HepG2 (cell line): ENCODE measurements at regions not wholly inside any gene's neighbourhood (a gene's known extent, or its start where the extent isn't known, plus 50 kb on each side); places are given as distances from the start of the nearest gene placed in this dataset.

Experiments
- ATAC-seq: fragments of 200-7000 bp; cut with Tn5 transposase; 3 replicates; pipeline ENCODE4 v1.9.1; 2020; ENCODE audit warnings: mild to moderate bottlenecking, moderate library complexity
- BruUV-seq: library from RNA; stranded (reverse); fragments of 400-500 nt; replicated peaks from 2 replicates; lab custom pipeline; 2021; lab: Mats Ljungman, UMichigan
- CTCF ChIA-PET: fragments of 300-600 bp; formaldehyde crosslinking; extraction: SDS; loops from one replicate; lab custom pipeline; 2021; ENCODE audit warnings: low total read pairs, inconsistent platforms, low intra/inter-chr PET ratio; lab: Yijun Ruan, JAX
- POLR2A ChIA-PET: fragments of 350-600 bp; sonication (Branson Sonifier 250); formaldehyde crosslinking; loops from one replicate; lab custom pipeline; 2020; ENCODE audit warnings: antibody characterized with exemption, inconsistent platforms; lab: Yijun Ruan, JAX
- DNase-seq: peaks from one replicate; pipeline ENCODE4 v3.0.0-alpha.2; 2015; ENCODE audit warnings: low spot score
- FAIRE-seq: peaks from 3 replicates; lab custom pipeline; 2011; peaks lifted over from hg19 to GRCh38; lab: Jason Lieb, UNC
- H2AFZ ChIP-seq: one replicate; pipeline ENCODE4 v1.6.1; 2011; ENCODE audit warnings: low read length, inconsistent platforms
- H3K27ac ChIP-seq: fragments of 300-600 bp; 3 replicates; pipeline ENCODE4 v1.8.0; 2011; ENCODE audit warnings: mixed run types, mild to moderate bottlenecking, mixed read lengths, low read length, inconsistent platforms; ENCODE audit not compliant: insufficient read depth; ENCODE audit errors: extremely low read length
- H3K27me3 ChIP-seq, 2 experiments: fragments of 200-600 bp in 1 of 2; 2 replicates in 1 of 2; 3 replicates in 1 of 2; pipeline versions ENCODE4 v1.6.0 to v1.8.0; 2011; ENCODE audit warnings: low read length in 2 of 2, mild to moderate bottlenecking in 2 of 2, moderate library complexity in 2 of 2, inconsistent platforms in 1 of 2; ENCODE audit not compliant: insufficient read depth in 2 of 2, control insufficient read depth in 1 of 2
- H3K36me3 ChIP-seq, 2 experiments: fragments of 200-600 bp in 1 of 2; replicated peaks in 1 of 2; 2 replicates in 1 of 2; 3 replicates in 1 of 2; pipeline versions ENCODE4 v1.5.1 to v1.8.0; 2011; ENCODE audit warnings: low read length in 2 of 2, inconsistent platforms in 1 of 2; ENCODE audit not compliant: insufficient read depth in 2 of 2, control insufficient read depth in 1 of 2
- H3K4me1 ChIP-seq: 2 replicates; pipeline ENCODE4 v1.5.1; 2012; ENCODE audit warnings: low read length, inconsistent platforms; ENCODE audit not compliant: insufficient read depth
- H3K4me2 ChIP-seq: 2 replicates; pipeline ENCODE4 v1.6.0; 2011; ENCODE audit warnings: low read depth, low read length, inconsistent platforms
- H3K4me3 ChIP-seq, 3 experiments: fragments of 200-600 bp in 1 of 3; sonication (generic), shearing (Covaris generic) in 1 of 3; replicated peaks in 1 of 3; 2 replicates each; pipeline ENCODE4 v1.5.1; 2011 to 2016; ENCODE audit warnings: low read length in 3 of 3, inconsistent platforms in 2 of 3, low read depth in 2 of 3, mild to moderate bottlenecking in 2 of 3, control low read depth in 1 of 3, mixed read lengths in 1 of 3; ENCODE audit not compliant: insufficient read depth in 1 of 3
- H3K79me2 ChIP-seq: one replicate; pipeline ENCODE4 v1.6.1; 2011; ENCODE audit warnings: low read length, inconsistent platforms; ENCODE audit not compliant: insufficient read depth
- H3K9ac ChIP-seq: 2 replicates; pipeline ENCODE4 v1.6.0; 2011; ENCODE audit warnings: mild to moderate bottlenecking, low read depth, low read length, inconsistent platforms; ENCODE audit not compliant: insufficient read depth
- H3K9me3 ChIP-seq: 2 replicates; pipeline ENCODE4 v1.5.1; 2012; ENCODE audit warnings: mild to moderate bottlenecking, low read length
- H4K20me1 ChIP-seq: 2 replicates; pipeline ENCODE4 v1.6.0; 2011; ENCODE audit warnings: inconsistent platforms, mild to moderate bottlenecking, low read length, moderate library complexity; ENCODE audit not compliant: insufficient read depth
- BCL6 ChIP-seq: IDR thresholded peaks from 2 replicates; pipeline ENCODE4 v1.6.1; 2016; ENCODE audit warnings: missing genetic modification reagents, missing compliant biosample characterization
- GATAD2A ChIP-seq: IDR thresholded peaks from 2 replicates; pipeline ENCODE4 v1.6.1; 2016
- POGZ ChIP-seq: sonication (generic); formaldehyde crosslinking; IDR thresholded peaks from 2 replicates; pipeline ENCODE4 v1.4.0; 2020; ENCODE audit warnings: mild to moderate bottlenecking, missing genetic modification reagents
- ZBTB21 ChIP-seq: sonication (generic); formaldehyde crosslinking; IDR thresholded peaks from 2 replicates; pipeline ENCODE4 v1.4.0; 2020; ENCODE audit warnings: missing genetic modification reagents
- ZMAT5 ChIP-seq: sonication (generic); formaldehyde crosslinking; IDR thresholded peaks from 2 replicates; pipeline ENCODE4 v1.5.0; 2020; ENCODE audit warnings: mild to moderate bottlenecking, low read depth, missing genetic modification reagents, borderline replicate concordance
- ZNF24 ChIP-seq: fragments of 450-650 bp; IDR thresholded peaks from 2 replicates; pipeline ENCODE4 v1.6.1; 2017; ENCODE audit warnings: antibody characterized with exemption, mild to moderate bottlenecking
- ZNF331 ChIP-seq: sonication (generic); formaldehyde crosslinking; IDR thresholded peaks from 2 replicates; pipeline ENCODE4 v1.4.0; 2020; ENCODE audit warnings: missing genetic modification reagents
- ZNF549 ChIP-seq: sonication (generic); formaldehyde crosslinking; IDR thresholded peaks from 2 replicates; pipeline ENCODE4 v1.5.0; 2020; ENCODE audit warnings: missing genetic modification reagents
- ZNF607 ChIP-seq: sonication (generic); formaldehyde crosslinking; IDR thresholded peaks from 2 replicates; pipeline ENCODE4 v1.5.1; 2020; ENCODE audit warnings: missing genetic modification reagents, mild to moderate bottlenecking, borderline replicate concordance
- in situ Hi-C: cut with HindIII; loops from 2 replicates; pipeline ENCODE4 v1.10.0; 2017; ENCODE audit warnings: low pct_unique_long_range_greater_than_20kb; ENCODE audit not compliant: extremely low pct_ligation_motif_present
- intact Hi-C: fragments of 100-400 bp; cut with micrococcal nuclease; formaldehyde crosslinking; loops from one replicate; pipeline ENCODE4 v1.10.0; 2022; ENCODE audit not compliant: unreplicated experiment
- TF ChIP-seq, protein P1 (sequence below): sonication (generic); formaldehyde crosslinking; IDR thresholded peaks from 2 replicates; pipeline ENCODE4 v1.5.0; 2020; ENCODE audit warnings: mild to moderate bottlenecking, missing genetic modification reagents

DNA sequence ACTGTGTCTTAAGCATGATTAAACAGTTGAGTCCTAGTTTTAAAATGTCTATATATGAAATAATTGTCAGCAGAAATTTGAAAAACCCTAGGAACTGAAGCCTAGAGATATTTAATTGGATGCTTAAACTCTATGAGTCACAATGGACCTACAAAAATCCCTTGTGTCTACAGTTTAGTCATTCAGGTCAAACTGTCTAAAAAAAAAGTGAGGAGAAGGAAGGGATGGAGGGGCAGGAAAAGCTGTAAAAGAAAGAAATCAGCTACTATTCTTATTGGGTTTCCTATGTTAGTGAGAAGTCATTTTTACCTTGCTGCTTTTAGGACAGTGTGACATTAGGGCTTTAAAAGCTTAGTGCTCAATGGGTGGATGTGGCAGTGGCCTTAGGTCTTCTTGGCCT is 406.1 kb upstream of the FZD8 start:
- Histone ChIP-seq H3K36me3 (no peaks in the 10 kb centered on the region), H3K4me3 (no peak overlapping the region), H3K9ac (no peak overlapping the region), H3K79me2 (no peaks in the 10 kb centered on the region), H3K4me2 (no peak overlapping the region), H4K20me1 (no peaks in the 10 kb centered on the region), H3K4me1 (no peaks in the 10 kb centered on the region), H2AFZ (no peak overlapping the region), H3K27ac (no peak overlapping the region), H3K9me3 (no peaks in the 10 kb centered on the region)
- no peak for DNase-seq
- POLR2A ChIA-PET: no interaction called here
- no peak for FAIRE-seq
- in situ Hi-C loops: no loop called here
- CTCF ChIA-PET: no interaction called here
- ATAC-seq: no peak
- no TSS peak for BruUV-seq
- TF ChIP-seq ZNF549 (CRISPR knock-in tag) (no peak), ZNF331 (CRISPR knock-in tag) (no peak), BCL6 (CRISPR knock-in tag) (no peak), ZNF607 (CRISPR knock-in tag) (no peak), POGZ (CRISPR knock-in tag) (no peak), ZMAT5 (no peak), ZNF24 (no peak), GATAD2A (CRISPR knock-in tag) (no peak), ZBTB21 (CRISPR knock-in tag) (no peak)
- TF ChIP-seq, protein P1, sequence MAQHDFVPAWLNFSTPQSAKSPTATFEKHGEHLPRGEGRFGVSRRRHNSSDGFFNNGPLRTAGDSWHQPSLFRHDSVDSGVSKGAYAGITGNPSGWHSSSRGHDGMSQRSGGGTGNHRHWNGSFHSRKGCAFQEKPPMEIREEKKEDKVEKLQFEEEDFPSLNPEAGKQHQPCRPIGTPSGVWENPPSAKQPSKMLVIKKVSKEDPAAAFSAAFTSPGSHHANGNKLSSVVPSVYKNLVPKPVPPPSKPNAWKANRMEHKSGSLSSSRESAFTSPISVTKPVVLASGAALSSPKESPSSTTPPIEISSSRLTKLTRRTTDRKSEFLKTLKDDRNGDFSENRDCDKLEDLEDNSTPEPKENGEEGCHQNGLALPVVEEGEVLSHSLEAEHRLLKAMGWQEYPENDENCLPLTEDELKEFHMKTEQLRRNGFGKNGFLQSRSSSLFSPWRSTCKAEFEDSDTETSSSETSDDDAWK (CRISPR knock-in tag): no peak
- TF ChIP-seq, all 625 proteins: peak for 0
- H3K27me3 ChIP-seq: no peaks in the 10 kb centered on the region
- intact Hi-C loops: no loop called here
